IPS-18a (cell line): ENCODE measurements at regions not wholly inside any gene's neighbourhood (a gene's known extent, or its start where the extent isn't known, plus 50 kb on each side); places are given as distances from the start of the nearest gene placed in this dataset.
"Not testable (repeated sequence)": the region's sequence is repeated elsewhere in the genome, so short reads cannot be mapped to it uniquely, and the experiment has no call there.

Source experiments
- H3K27ac ChIP-seq: one replicate; pipeline ENCODE4 v1.5.1; 2013; ENCODE audit warnings: low read length
- H3K27me3 ChIP-seq: one replicate; pipeline ENCODE4 v1.6.1; 2013; ENCODE audit warnings: mild to moderate bottlenecking, low read length; ENCODE audit not compliant: control insufficient read depth, insufficient read depth
- H3K36me3 ChIP-seq: one replicate; pipeline ENCODE4 v1.6.1; 2013; ENCODE audit warnings: low read depth, low read length; ENCODE audit not compliant: control insufficient read depth
- H3K4me1 ChIP-seq: one replicate; pipeline ENCODE4 v1.6.1; 2013; ENCODE audit warnings: low read depth, low read length; ENCODE audit not compliant: control insufficient read depth
- H3K4me3 ChIP-seq: one replicate; pipeline ENCODE4 v1.5.1; 2013; ENCODE audit warnings: low read length
- H3K9ac ChIP-seq: one replicate; pipeline ENCODE4 v1.6.1; 2013; ENCODE audit warnings: mild to moderate bottlenecking, low read length, moderate library complexity
- H3K9me3 ChIP-seq: one replicate; pipeline ENCODE4 v1.6.1; 2013; ENCODE audit warnings: low read depth, low read length; ENCODE audit not compliant: control insufficient read depth

GRCh38 chr11:91527380-91528030 is 697.1 kb upstream of the FAT3 start:
- Histone ChIP-seq H3K9me3 (no peaks in the 10 kb centered on the region), H3K4me1 (no peaks in the 10 kb centered on the region), H3K27me3 (no peaks in the 10 kb centered on the region), H3K4me3 (no peak overlapping the region), H3K9ac (no peak overlapping the region), H3K36me3 (no peaks in the 10 kb centered on the region), H3K27ac (no peak overlapping the region)

- Histone ChIP-seq H3K36me3 (no peaks in the 10 kb centered on the region), H3K27me3 (no peaks in the 10 kb centered on the region), H3K9me3 (no peaks in the 10 kb centered on the region), H3K27ac (no peak overlapping the region), H3K9ac (no peak overlapping the region), H3K4me3 (no peak overlapping the region), H3K4me1 (peaks cover 3% of the 10 kb centered on the region)
These were observed 710.9 kb upstream of the FAT3 start for GRCh38 chr11:91513734-91514133.

GRCh38 chr11:91497847-91498246 is 726.8 kb upstream of the FAT3 start:
- no peaks in the 10 kb centered on the region for H3K36me3 ChIP-seq
- no peak overlapping the region for H3K27ac ChIP-seq
- no peak overlapping the region for H3K9ac ChIP-seq
- H3K4me3 ChIP-seq, result no peak overlapping the region
- peaks cover 3% of the 10 kb centered on the region for H3K4me1 ChIP-seq
- H3K27me3 ChIP-seq, result no peaks in the 10 kb centered on the region
- no peaks in the 10 kb centered on the region for H3K9me3 ChIP-seq

- Histone ChIP-seq H3K4me3 (no peak overlapping the region), H3K4me1 (peaks cover 3% of the 10 kb centered on the region), H3K9ac (no peak overlapping the region), H3K36me3 (no peaks in the 10 kb centered on the region), H3K27ac (no peak overlapping the region), H3K9me3 (no peaks in the 10 kb centered on the region), H3K27me3 (no peaks in the 10 kb centered on the region)
These were observed 728.8 kb upstream of the FAT3 start for GRCh38 chr11:91495837-91496236.

GRCh38 chr11:91489989-91490388 is 734.6 kb upstream of the FAT3 start:
- no peak overlapping the region for H3K9ac ChIP-seq
- no peak overlapping the region for H3K4me3 ChIP-seq
- no peaks in the 10 kb centered on the region for H3K9me3 ChIP-seq
- H3K36me3 ChIP-seq, result no peaks in the 10 kb centered on the region
- H3K27ac ChIP-seq, result no peak overlapping the region
- no peaks in the 10 kb centered on the region for H3K27me3 ChIP-seq
- no peaks in the 10 kb centered on the region for H3K4me1 ChIP-seq

GRCh38 chr11:91483956-91484355 is 740.7 kb upstream of the FAT3 start:
- not testable (repeated sequence) for H3K4me3 ChIP-seq, H3K36me3 ChIP-seq, H3K9ac ChIP-seq, H3K27me3 ChIP-seq, H3K27ac ChIP-seq, H3K4me1 ChIP-seq, H3K9me3 ChIP-seq

- H3K4me1 ChIP-seq, H3K27ac ChIP-seq, H3K4me3 ChIP-seq, H3K9me3 ChIP-seq, H3K27me3 ChIP-seq, H3K9ac ChIP-seq, H3K36me3 ChIP-seq: not testable (repeated sequence)
These were observed 742.7 kb upstream of the FAT3 start for GRCh38 chr11:91481875-91482274.

- H3K4me3 ChIP-seq, result no peak overlapping the region
- no peak overlapping the region for H3K27ac ChIP-seq
- H3K4me1 ChIP-seq, result no peaks in the 10 kb centered on the region
- H3K9me3 ChIP-seq, result no peaks in the 10 kb centered on the region
- no peak overlapping the region for H3K9ac ChIP-seq
- no peaks in the 10 kb centered on the region for H3K36me3 ChIP-seq
- no peaks in the 10 kb centered on the region for H3K27me3 ChIP-seq
These were observed 754.0 kb upstream of the FAT3 start for GRCh38 chr11:91470656-91471055.

GRCh38 chr11:91459840-91460239 is 764.8 kb upstream of the FAT3 start:
- H3K9ac ChIP-seq, result no peak overlapping the region
- H3K27me3 ChIP-seq, result no peaks in the 10 kb centered on the region
- H3K36me3 ChIP-seq, result no peaks in the 10 kb centered on the region
- no peak overlapping the region for H3K27ac ChIP-seq
- H3K4me1 ChIP-seq, result no peaks in the 10 kb centered on the region
- H3K9me3 ChIP-seq, result no peaks in the 10 kb centered on the region
- H3K4me3 ChIP-seq, result no peak overlapping the region

- Histone ChIP-seq H3K9me3 (no peaks in the 10 kb centered on the region), H3K4me1 (no peaks in the 10 kb centered on the region), H3K27me3 (no peaks in the 10 kb centered on the region), H3K27ac (no peak overlapping the region), H3K36me3 (no peaks in the 10 kb centered on the region), H3K9ac (no peak overlapping the region), H3K4me3 (no peak overlapping the region)
These were observed 778.4 kb upstream of the FAT3 start for GRCh38 chr11:91446267-91446666.

- H3K36me3 ChIP-seq, result no peaks in the 10 kb centered on the region
- no peak overlapping the region for H3K27ac ChIP-seq
- H3K9ac ChIP-seq, result no peak overlapping the region
- H3K9me3 ChIP-seq, result no peaks in the 10 kb centered on the region
- no peaks in the 10 kb centered on the region for H3K4me1 ChIP-seq
- no peak overlapping the region for H3K4me3 ChIP-seq
- no peaks in the 10 kb centered on the region for H3K27me3 ChIP-seq
These were observed 788.8 kb upstream of the FAT3 start for GRCh38 chr11:91435694-91436395.
